Heart left ventricle (tissue), 13 donors: ENCODE measurements at regions not wholly inside any gene's neighbourhood (a gene's known extent, or its start where the extent isn't known, plus 50 kb on each side); places are given as distances from the start of the nearest gene placed in this dataset.

Experiments
- CTCF ChIP-seq, 12 donors: fragments of 200-600 bp; sonication (generic) in 4 of 12; IDR thresholded peaks; one replicate each; pipeline versions ENCODE4 v1.5.0 to v1.8.0; 2018 to 2022; ENCODE audit warnings: antibody characterized with exemption in 12 of 12, mild to moderate bottlenecking in 5 of 12
- POLR2A ChIP-seq, 2 donors: fragments of 450-650 bp; IDR thresholded peaks; one replicate each; pipeline ENCODE4 v1.6.1; 2017; ENCODE audit warnings: antibody characterized with exemption in 2 of 2, mild to moderate bottlenecking in 2 of 2, moderate library complexity in 2 of 2
- donor health status: ischemic (EF 13 %, LVEDD 7.1; RV severe dilation, severe dysfunction).
- donor health status: DM: no; HTN: yes; CAD: no.
- donor health status: DM: no; HTN: no; CAD: no.
- donor health status: ischemic (EF 25% LVEDD 6.9; RV normal size, moderate dysfunction).
- donor health status: ischemic (EF 25% LVEDD 5.7; RV mildly dilated, moderate dysfunction).
- donor health status: ischemic (EF 35%, LVEDD 5.7; RV mildly dilated, moderate dysfunction).
- donor health status: nonischemic (EF 11% LVEDD 7.7; RV severe dilation, severe dysfunction).
- donor health status: DM: yes; HTN: yes; CAD: no.
- donor health status: PGD.
- donor health status: ischemic (EF 29% LVEDD 5.4; RV normal size, mild dysfunction).
- donor health status: nonischemic (EF 23%, LVEDD 6.1; RV moderate dilation, normal function).

GRCh38 chr3:73945541-73945940 is 320.8 kb upstream of the PDZRN3 start:
- TF ChIP-seq POLR2A (IDR thresholded peaks at IDR 0.05) (no peak), CTCF (IDR thresholded peaks at IDR 0.05) (no peak)
